GM19025 (cell line): ENCODE measurements at regions not wholly inside any gene's neighbourhood (a gene's known extent, or its start where the extent isn't known, plus 50 kb on each side); places are given as distances from the start of the nearest gene placed in this dataset.
"Not testable (repeated sequence)": the region's sequence is repeated elsewhere in the genome, so short reads cannot be mapped to it uniquely, and the experiment has no call there.

ENCODE experiments used
- ATAC-seq: cut with Tn5 transposase; IDR thresholded peaks from one replicate; pipeline ENCODE4 v1.9.1; 2021; ENCODE audit warnings: mild to moderate bottlenecking, low read depth, moderate library complexity; ENCODE audit not compliant: unreplicated experiment

DNA sequence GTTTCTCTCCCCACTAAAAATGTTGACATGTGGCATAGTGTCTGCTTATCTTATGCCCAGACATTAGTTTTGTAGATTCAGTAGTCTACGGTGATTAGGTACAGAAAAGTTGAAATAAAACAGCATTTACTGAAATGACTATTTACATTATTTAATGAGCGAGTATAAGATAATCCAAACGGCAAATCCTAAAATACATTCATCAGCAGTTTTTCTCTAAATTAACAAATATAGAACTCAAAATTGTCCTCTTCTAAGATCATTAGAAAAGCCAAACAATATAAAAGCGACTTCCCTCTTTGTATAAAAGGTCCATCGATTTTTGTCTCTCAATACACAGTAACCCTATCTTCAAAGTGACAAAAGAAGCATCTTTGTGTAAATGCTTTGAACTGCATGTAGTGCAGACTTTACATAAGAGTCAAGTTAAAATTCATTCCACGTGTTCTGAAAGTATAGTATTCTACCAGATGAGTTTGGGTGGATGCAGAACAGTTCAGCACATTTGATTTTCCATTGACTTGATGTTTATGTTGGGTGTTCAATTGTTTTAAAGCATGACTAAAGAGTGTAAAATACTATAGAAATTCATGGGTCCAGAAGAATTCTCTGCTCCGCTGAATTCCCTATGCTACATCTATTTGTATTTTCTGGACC is 480.8 kb upstream of the DPH6 start:
- no peak for ATAC-seq

GRCh38 chr15:36029606-36030210 is 483.7 kb upstream of the DPH6 start:
- no peak for ATAC-seq

DNA sequence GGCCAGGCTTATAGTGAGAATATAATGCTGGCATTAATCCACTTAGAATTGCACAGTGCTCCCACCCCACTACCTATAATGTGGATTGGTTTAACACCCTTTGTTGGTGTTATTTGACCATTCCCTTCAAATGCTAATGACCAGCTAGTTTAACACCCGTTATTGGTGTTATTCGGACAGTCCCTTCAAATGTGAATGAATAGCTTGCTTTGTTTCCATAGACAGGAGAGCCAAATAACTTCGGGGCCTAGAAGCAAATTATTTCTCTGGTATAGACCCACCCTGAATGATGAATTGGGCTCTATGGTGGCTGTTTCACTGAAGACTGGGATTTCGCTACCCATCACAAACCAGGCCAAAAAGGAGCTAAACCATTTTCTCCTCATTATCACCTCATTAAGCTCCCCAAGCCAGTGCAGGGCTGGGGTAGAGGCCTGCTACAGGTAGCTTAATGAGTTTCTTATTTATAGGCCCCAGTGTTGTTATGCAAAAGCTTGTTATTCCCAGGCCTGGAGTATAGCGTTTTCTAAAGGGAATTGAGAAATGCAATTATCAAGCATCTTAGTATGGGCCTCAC is 494.1 kb upstream of the DPH6 start:
- ATAC-seq, result no peak

- not testable (repeated sequence) for ATAC-seq
These were observed 501.2 kb upstream of the DPH6 start for GRCh38 chr15:36047018-36047716.

GRCh38 chr15:36050899-36051298 is 504.9 kb upstream of the DPH6 start:
- no peak for ATAC-seq

- ATAC-seq, result not testable (repeated sequence)
These were observed 506.7 kb upstream of the DPH6 start for GRCh38 chr15:36052641-36053040.

GRCh38 chr15:36053746-36054145 is 507.8 kb upstream of the DPH6 start:
- ATAC-seq, result no peak

DNA sequence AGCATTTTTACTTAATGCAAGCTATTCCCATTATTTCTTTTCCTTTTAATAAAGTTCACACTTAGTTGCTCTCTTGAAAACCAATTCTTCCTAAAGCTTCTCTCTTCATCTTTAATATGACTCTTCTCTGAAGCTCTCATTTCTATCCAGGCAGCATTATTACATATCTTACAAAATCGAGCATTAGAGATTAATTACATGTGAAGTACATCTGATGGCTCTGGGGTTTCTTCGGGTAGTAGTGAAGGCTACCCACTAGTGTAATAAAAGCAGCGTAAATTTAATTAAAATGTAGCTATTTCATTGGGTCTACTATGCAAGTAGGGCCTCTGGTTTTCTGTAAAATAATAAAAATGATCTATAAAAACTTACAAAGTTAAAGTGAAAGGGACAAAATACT is 513.6 kb upstream of the DPH6 start:
- ATAC-seq, result no peak

DNA sequence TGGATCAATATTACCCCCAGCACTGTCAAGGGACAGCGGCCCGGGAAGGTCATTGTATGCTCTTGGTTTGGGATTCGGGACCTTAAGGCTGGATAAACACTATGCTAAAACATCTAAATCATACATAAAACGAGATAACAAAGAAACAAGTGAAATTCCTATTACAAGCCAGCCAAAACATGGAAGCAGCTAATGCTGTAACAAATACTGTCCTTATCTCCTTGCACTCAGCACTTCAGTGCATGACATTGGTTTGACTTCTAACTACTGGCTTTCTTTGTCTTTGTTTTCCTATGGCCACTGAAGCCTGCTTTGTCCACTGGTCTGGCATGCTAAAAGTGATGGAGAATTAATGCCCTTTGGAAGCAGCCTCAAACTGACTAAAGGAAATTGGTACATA is 516.4 kb upstream of the DPH6 start:
- no peak for ATAC-seq

- ATAC-seq, result no peak
These were observed 512.7 kb upstream of the CDIN1 start for GRCh38 chr15:36066757-36067156.

DNA sequence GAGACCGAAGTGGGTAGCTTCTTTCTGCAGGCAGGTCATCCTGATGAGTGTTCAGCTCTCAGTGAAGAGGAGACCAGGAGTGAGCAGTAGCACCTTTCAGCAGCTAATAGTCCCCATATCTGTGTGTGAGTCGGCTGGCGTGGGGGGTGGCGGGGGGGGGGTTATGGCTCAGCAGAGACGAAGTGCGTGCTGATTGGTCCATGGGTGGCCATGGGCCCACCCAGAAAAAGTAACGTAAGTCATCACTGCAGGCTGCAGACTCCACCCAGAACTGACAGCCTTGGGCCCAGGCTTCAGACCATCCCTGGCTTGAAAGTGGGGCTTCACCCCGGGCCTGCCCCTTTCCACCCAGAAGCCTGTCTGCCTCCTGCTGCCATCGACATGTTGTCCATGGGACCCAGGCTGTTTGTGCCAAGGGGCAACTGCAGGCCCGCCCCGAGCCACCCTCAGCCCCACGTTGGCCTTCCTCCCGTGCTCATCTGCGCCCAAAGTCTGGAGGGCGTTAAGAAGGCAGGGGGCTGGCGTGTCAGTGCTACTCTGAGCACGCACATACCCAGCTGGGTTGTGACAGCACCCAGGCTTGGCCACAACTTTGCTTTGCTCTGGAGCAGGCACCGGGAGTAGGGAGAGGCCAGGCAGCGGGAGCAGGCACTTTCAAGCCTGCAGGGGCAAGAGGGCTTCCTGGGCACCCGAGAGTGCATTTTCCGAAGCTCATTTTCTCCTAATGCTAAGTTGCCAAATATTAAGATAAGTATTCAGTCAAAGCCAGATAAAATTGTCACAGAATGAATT is 511.7 kb upstream of the CDIN1 start:
- no peak for ATAC-seq

DNA sequence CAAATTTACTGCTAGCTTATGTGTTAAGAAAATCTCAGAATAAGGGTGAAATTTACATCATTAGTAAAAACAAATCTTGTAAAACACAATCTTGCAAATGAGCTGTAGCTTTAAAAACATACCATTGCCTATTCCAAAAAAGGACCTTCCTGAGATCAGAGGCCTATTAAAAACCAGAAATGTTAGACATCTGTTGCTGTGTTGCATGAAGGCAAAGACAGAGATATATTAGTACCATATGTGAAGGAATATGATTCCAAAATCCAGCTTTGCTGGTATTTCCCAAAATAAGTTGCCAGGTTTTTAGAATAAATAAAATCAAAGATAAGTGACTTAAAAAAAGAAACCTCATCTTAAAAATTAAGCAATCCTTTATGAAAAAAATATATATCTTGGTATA is 504.1 kb upstream of the CDIN1 start:
- no peak for ATAC-seq

- no peak for ATAC-seq
These were observed 500.4 kb upstream of the CDIN1 start for GRCh38 chr15:36079021-36079420.

DNA sequence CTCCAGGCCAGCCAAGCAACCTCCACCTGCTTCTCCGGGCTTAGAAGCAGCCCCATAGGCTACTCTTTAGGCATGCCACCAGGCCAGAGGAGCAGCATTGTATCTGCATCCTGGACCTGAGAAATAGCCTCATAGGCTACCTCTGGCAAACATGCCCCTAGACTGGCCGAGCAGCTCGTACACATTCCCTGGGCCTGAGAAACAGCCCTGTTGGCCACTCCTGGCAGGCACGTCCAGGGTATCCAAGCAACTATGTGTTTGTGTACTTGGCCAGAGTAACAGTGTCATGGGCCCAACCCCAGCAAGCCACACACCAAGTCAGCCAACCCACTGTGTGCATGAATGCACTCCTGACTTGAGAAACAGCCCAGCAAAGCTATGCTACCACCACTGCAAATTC is 498.7 kb upstream of the CDIN1 start:
- ATAC-seq, result no peak

- ATAC-seq, result no peak
These were observed 489.0 kb upstream of the CDIN1 start for GRCh38 chr15:36090286-36090946.

GRCh38 chr15:36106640-36107335 is 472.6 kb upstream of the CDIN1 start:
- no peak for ATAC-seq

GRCh38 chr15:36108541-36108940 is 470.9 kb upstream of the CDIN1 start:
- ATAC-seq, result no peak

- ATAC-seq, result no peak
These were observed 469.3 kb upstream of the CDIN1 start for GRCh38 chr15:36109943-36110658.

GRCh38 chr15:36110659-36110993 is 468.8 kb upstream of the CDIN1 start:
- no peak for ATAC-seq
